WTC11 (cell line): ENCODE measurements at regions not wholly inside any gene's neighbourhood (a gene's known extent, or its start where the extent isn't known, plus 50 kb on each side); places are given as distances from the start of the nearest gene placed in this dataset.

Experiments
- ATAC-seq: fragments of 200-7000 bp; cut with Tn5 transposase; 2 replicates; pipeline ENCODE4 v1.10.0; 2021; ENCODE audit warnings: mild to moderate bottlenecking, moderate library complexity
- CTCF ChIA-PET: fragments of 300-600 bp; sonication (Branson Sonifier 250); formaldehyde crosslinking; loops from one replicate; lab custom pipeline; 2021; ENCODE audit warnings: antibody characterized with exemption; lab: Charles Lee
- POLR2A ChIA-PET: fragments of 350-600 bp; sonication (Branson Sonifier 250); formaldehyde crosslinking; loops from one replicate; lab custom pipeline; 2021; ENCODE audit warnings: antibody characterized with exemption; lab: Charles Lee
- DNase-seq: peaks from one replicate; pipeline ENCODE4 v3.0.0; 2021; ENCODE audit warnings: low spot score
- H3K27ac Mint-ChIP-seq: 2 replicates; pipeline ENCODE4 v1.8.0; 2021; ENCODE audit warnings: mixed read lengths
- H3K27me3 Mint-ChIP-seq: 2 replicates; pipeline ENCODE4 v1.8.0; 2021; ENCODE audit warnings: low read depth, mild to moderate bottlenecking, moderate library complexity, mixed read lengths
- H3K36me3 Mint-ChIP-seq: 2 replicates; pipeline ENCODE4 v1.8.0; 2021; ENCODE audit warnings: mixed read lengths
- H3K4me1 Mint-ChIP-seq: 2 replicates; pipeline ENCODE4 v1.8.0; 2022; ENCODE audit warnings: mixed read lengths
- H3K4me3 Mint-ChIP-seq: 2 replicates; pipeline ENCODE4 v1.8.0; 2021; ENCODE audit warnings: mild to moderate bottlenecking, moderate library complexity, mixed read lengths
- H3K9me3 Mint-ChIP-seq: 2 replicates; pipeline ENCODE4 v1.8.0; 2021; ENCODE audit warnings: mixed read lengths
- AR ChIP-seq: fragments of 250-450 bp; sonication (Bioruptor Pico); IDR thresholded peaks from 2 replicates; pipeline ENCODE4 v1.9.0; 2021; ENCODE audit warnings: mild to moderate bottlenecking
- ATF3 ChIP-seq: sonication (generic); formaldehyde crosslinking; conservative IDR thresholded peaks from 2 replicates; pipeline ENCODE4 v1.8.1; 2022; ENCODE audit warnings: mild to moderate bottlenecking, missing genetic modification reagents
- CBFB ChIP-seq: sonication (generic); formaldehyde crosslinking; IDR thresholded peaks from 2 replicates; pipeline ENCODE4 v1.8.1; 2022; ENCODE audit warnings: mild to moderate bottlenecking, low read depth, missing genetic modification reagents
- CREM ChIP-seq: sonication (generic); formaldehyde crosslinking; IDR thresholded peaks from 2 replicates; pipeline ENCODE4 v1.8.1; 2022; ENCODE audit warnings: mild to moderate bottlenecking, missing genetic modification reagents, moderate library complexity
- ELF4 ChIP-seq: sonication (generic); formaldehyde crosslinking; IDR thresholded peaks from 2 replicates; pipeline ENCODE4 v1.8.1; 2022; ENCODE audit warnings: low read depth, mild to moderate bottlenecking, moderate library complexity, missing genetic modification reagents
- FOXJ3 ChIP-seq: sonication (generic); formaldehyde crosslinking; IDR thresholded peaks from 2 replicates; pipeline ENCODE4 v1.9.0; 2021; ENCODE audit warnings: missing genetic modification reagents, mild to moderate bottlenecking, borderline replicate concordance
- FOXP1 ChIP-seq: sonication (generic); formaldehyde crosslinking; IDR thresholded peaks from 2 replicates; pipeline ENCODE4 v1.8.0; 2022; ENCODE audit warnings: missing genetic modification reagents, mild to moderate bottlenecking, moderate library complexity, borderline replicate concordance
- GABPB1 ChIP-seq: sonication (generic); formaldehyde crosslinking; IDR thresholded peaks from 2 replicates; pipeline ENCODE4 v1.8.1; 2023; ENCODE audit warnings: mild to moderate bottlenecking, missing genetic modification reagents
- GRHL2 ChIP-seq: fragments of 250-450 bp; sonication (Bioruptor Pico); IDR thresholded peaks from 2 replicates; pipeline ENCODE4 v1.8.0; 2022; ENCODE audit warnings: mild to moderate bottlenecking, moderate library complexity; ENCODE audit not compliant: insufficient replicate concordance, severe bottlenecking
- HMGA2 ChIP-seq: fragments of 250-450 bp; sonication (Bioruptor Pico); IDR thresholded peaks from 2 replicates; pipeline ENCODE4 v1.4.0; 2021; ENCODE audit warnings: mild to moderate bottlenecking, moderate library complexity
- JAZF1 ChIP-seq: fragments of 250-450 bp; sonication (Bioruptor Pico); IDR thresholded peaks from 2 replicates; pipeline ENCODE4 v1.9.0; 2021; ENCODE audit warnings: moderate library complexity, mild to moderate bottlenecking, inconsistent platforms
- PREB ChIP-seq: sonication (generic); formaldehyde crosslinking; IDR thresholded peaks from 2 replicates; pipeline ENCODE4 v1.8.1; 2022; ENCODE audit warnings: mild to moderate bottlenecking, missing genetic modification reagents, moderate library complexity, borderline replicate concordance
- RELA ChIP-seq: sonication (generic); formaldehyde crosslinking; IDR thresholded peaks from 2 replicates; pipeline ENCODE4 v1.8.1; 2022; ENCODE audit warnings: missing genetic modification reagents, mild to moderate bottlenecking, borderline replicate concordance
- SOX15 ChIP-seq: fragments of 250-450 bp; sonication (Bioruptor Pico); IDR thresholded peaks from 2 replicates; pipeline ENCODE4 v1.9.0; 2021; ENCODE audit warnings: mild to moderate bottlenecking
- TP53 ChIP-seq: sonication (generic); formaldehyde crosslinking; IDR thresholded peaks from 2 replicates; pipeline ENCODE4 v1.8.1; 2023; ENCODE audit warnings: mild to moderate bottlenecking, missing genetic modification reagents
- USF1 ChIP-seq: sonication (generic); formaldehyde crosslinking; IDR thresholded peaks from 2 replicates; pipeline ENCODE4 v1.8.0; 2022; ENCODE audit warnings: mild to moderate bottlenecking, missing genetic modification reagents
- ZNF219 ChIP-seq: sonication (generic); formaldehyde crosslinking; IDR thresholded peaks from 2 replicates; pipeline ENCODE4 v1.8.0; 2023; ENCODE audit warnings: missing genetic modification reagents, mild to moderate bottlenecking, borderline replicate concordance
- ZNF232 ChIP-seq: sonication (generic); formaldehyde crosslinking; IDR thresholded peaks from 2 replicates; pipeline ENCODE4 v1.8.0; 2022; ENCODE audit warnings: mild to moderate bottlenecking, missing genetic modification reagents
- ZNF317 ChIP-seq: sonication (generic); formaldehyde crosslinking; IDR thresholded peaks from 2 replicates; pipeline ENCODE4 v1.8.1; 2023; ENCODE audit warnings: low read depth, mild to moderate bottlenecking, moderate library complexity, missing genetic modification reagents, borderline replicate concordance
- ZNF416 ChIP-seq: fragments of 250-450 bp; sonication (Bioruptor Pico); IDR thresholded peaks from 2 replicates; pipeline ENCODE4 v1.9.0; 2021; ENCODE audit warnings: mild to moderate bottlenecking, inconsistent platforms
- ZNF423 ChIP-seq: fragments of 250-450 bp; sonication (Bioruptor Pico); IDR thresholded peaks from 2 replicates; pipeline ENCODE4 v2.1.2; 2022; ENCODE audit warnings: mild to moderate bottlenecking, moderate library complexity
- TF ChIP-seq, protein P1 (sequence below): sonication (generic); formaldehyde crosslinking; IDR thresholded peaks from 2 replicates; pipeline ENCODE4 v1.8.0; 2022; ENCODE audit warnings: mild to moderate bottlenecking, missing genetic modification reagents
- TF ChIP-seq, protein P2 (sequence below): fragments of 200-600 bp; IDR thresholded peaks from 2 replicates; pipeline ENCODE4 v1.8.0; 2022; ENCODE audit warnings: antibody characterized with exemption
- TF ChIP-seq, protein P3 (sequence below): fragments of 250-450 bp; sonication (Bioruptor Pico); IDR thresholded peaks from 2 replicates; pipeline ENCODE4 v1.9.0; 2021; ENCODE audit warnings: mild to moderate bottlenecking
- TF ChIP-seq, protein P4 (sequence below): sonication (generic); formaldehyde crosslinking; conservative IDR thresholded peaks from 2 replicates; pipeline ENCODE4 v1.8.1; 2023; ENCODE audit warnings: mild to moderate bottlenecking, low read depth, missing genetic modification reagents, moderate library complexity

- TF ChIP-seq RELA (CRISPR knock-in tag) (no peak), ZNF423 (no peak), CBFB (CRISPR knock-in tag) (no peak), GABPB1 (CRISPR knock-in tag) (no peak), ZNF317 (no peak), ZNF219 (CRISPR knock-in tag) (no peak), TP53 (CRISPR knock-in tag) (no peak)
Observed at GRCh38 chr20:37630993-37631392, 62.8 kb upstream of the CTNNBL1 start (continued).

DNA sequence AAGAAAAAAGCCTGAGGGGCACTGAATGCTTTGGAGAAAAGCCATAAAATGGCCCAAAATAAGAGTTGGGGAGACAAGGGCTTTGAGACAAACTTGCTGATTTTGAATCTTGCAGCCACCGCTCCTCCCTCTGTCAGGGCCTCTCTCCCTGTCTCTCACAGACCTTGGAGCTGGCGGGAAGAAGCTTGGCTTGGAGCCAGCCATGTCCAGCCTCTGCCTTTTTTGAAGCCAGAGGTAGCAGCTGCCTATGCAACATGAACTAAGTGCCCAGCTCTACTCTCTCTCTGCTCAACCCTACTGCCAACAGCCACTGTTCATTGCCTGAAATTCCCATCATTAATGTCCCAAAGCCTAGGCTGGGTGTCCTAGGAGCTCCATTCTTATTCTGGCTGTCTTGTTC lies 63.7 kb upstream of the CTNNBL1 start:
- ATAC-seq, result no peak
- POLR2A ChIA-PET, result no interaction called here
- no peak overlapping the region for H3K4me3 Mint-ChIP-seq
- H3K27ac Mint-ChIP-seq, result no peak overlapping the region
- H3K4me1 Mint-ChIP-seq, result no peaks in the 10 kb centered on the region
- peaks cover 33% of the 10 kb centered on the region for H3K27me3 Mint-ChIP-seq
- H3K36me3 Mint-ChIP-seq, result no peaks in the 10 kb centered on the region
- CTCF ChIA-PET, result interaction anchor here (0.8 to 1.2 kb wide), 2 partner anchors 66 to 443 kb away, joined by 3 read pairs; no protein-coding TSS in a partner anchor
- no peaks in the 10 kb centered on the region for H3K9me3 Mint-ChIP-seq
- DNase-seq, result no peak
- TF ChIP-seq ATF3 (no peak), HMGA2 (CRISPR knock-in tag) (no peak), ELF4 (CRISPR knock-in tag) (no peak), USF1 (no peak), AR (CRISPR knock-in tag) (no peak), ZNF232 (CRISPR knock-in tag) (no peak), SOX15 (CRISPR knock-in tag) (no peak)
- TF ChIP-seq, protein P1, sequence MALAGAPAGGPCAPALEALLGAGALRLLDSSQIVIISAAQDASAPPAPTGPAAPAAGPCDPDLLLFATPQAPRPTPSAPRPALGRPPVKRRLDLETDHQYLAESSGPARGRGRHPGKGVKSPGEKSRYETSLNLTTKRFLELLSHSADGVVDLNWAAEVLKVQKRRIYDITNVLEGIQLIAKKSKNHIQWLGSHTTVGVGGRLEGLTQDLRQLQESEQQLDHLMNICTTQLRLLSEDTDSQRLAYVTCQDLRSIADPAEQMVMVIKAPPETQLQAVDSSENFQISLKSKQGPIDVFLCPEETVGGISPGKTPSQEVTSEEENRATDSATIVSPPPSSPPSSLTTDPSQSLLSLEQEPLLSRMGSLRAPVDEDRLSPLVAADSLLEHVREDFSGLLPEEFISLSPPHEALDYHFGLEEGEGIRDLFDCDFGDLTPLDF, result no peak
- TF ChIP-seq, protein P2, sequence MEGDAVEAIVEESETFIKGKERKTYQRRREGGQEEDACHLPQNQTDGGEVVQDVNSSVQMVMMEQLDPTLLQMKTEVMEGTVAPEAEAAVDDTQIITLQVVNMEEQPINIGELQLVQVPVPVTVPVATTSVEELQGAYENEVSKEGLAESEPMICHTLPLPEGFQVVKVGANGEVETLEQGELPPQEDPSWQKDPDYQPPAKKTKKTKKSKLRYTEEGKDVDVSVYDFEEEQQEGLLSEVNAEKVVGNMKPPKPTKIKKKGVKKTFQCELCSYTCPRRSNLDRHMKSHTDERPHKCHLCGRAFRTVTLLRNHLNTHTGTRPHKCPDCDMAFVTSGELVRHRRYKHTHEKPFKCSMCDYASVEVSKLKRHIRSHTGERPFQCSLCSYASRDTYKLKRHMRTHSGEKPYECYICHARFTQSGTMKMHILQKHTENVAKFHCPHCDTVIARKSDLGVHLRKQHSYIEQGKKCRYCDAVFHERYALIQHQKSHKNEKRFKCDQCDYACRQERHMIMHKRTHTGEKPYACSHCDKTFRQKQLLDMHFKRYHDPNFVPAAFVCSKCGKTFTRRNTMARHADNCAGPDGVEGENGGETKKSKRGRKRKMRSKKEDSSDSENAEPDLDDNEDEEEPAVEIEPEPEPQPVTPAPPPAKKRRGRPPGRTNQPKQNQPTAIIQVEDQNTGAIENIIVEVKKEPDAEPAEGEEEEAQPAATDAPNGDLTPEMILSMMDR, result no peak

- CTCF ChIA-PET, result interaction anchor here (1.0 kb wide), 1 partner anchor 64 kb away, joined by 4 read pairs; no protein-coding TSS in a partner anchor
- DNase-seq, result no peak
- TF ChIP-seq JAZF1 (no peak), ZNF219 (CRISPR knock-in tag) (no peak), FOXP1 (CRISPR knock-in tag) (no peak), GRHL2 (CRISPR knock-in tag) (no peak), FOXJ3 (CRISPR knock-in tag) (no peak), CREM (CRISPR knock-in tag) (no peak), ZNF416 (CRISPR knock-in tag) (no peak), PREB (CRISPR knock-in tag) (no peak)
- TF ChIP-seq, protein P3, sequence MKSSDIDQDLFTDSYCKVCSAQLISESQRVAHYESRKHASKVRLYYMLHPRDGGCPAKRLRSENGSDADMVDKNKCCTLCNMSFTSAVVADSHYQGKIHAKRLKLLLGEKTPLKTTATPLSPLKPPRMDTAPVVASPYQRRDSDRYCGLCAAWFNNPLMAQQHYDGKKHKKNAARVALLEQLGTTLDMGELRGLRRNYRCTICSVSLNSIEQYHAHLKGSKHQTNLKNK (CRISPR knock-in tag), result no peak
- TF ChIP-seq, protein P4, sequence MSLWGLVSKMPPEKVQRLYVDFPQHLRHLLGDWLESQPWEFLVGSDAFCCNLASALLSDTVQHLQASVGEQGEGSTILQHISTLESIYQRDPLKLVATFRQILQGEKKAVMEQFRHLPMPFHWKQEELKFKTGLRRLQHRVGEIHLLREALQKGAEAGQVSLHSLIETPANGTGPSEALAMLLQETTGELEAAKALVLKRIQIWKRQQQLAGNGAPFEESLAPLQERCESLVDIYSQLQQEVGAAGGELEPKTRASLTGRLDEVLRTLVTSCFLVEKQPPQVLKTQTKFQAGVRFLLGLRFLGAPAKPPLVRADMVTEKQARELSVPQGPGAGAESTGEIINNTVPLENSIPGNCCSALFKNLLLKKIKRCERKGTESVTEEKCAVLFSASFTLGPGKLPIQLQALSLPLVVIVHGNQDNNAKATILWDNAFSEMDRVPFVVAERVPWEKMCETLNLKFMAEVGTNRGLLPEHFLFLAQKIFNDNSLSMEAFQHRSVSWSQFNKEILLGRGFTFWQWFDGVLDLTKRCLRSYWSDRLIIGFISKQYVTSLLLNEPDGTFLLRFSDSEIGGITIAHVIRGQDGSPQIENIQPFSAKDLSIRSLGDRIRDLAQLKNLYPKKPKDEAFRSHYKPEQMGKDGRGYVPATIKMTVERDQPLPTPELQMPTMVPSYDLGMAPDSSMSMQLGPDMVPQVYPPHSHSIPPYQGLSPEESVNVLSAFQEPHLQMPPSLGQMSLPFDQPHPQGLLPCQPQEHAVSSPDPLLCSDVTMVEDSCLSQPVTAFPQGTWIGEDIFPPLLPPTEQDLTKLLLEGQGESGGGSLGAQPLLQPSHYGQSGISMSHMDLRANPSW (CRISPR knock-in tag), result no peak
Observed at GRCh38 chr20:37627767-37628130, 66.1 kb upstream of the CTNNBL1 start.

More at GRCh38 chr20:37627767-37628130, 66.1 kb upstream of the CTNNBL1 start:
- no peaks in the 10 kb centered on the region for H3K36me3 Mint-ChIP-seq
- no peaks in the 10 kb centered on the region for H3K9me3 Mint-ChIP-seq
- POLR2A ChIA-PET, result no interaction called here
- ATAC-seq, result no peak
- H3K27ac Mint-ChIP-seq, result no peak overlapping the region
- no peak overlapping the region for H3K4me3 Mint-ChIP-seq
- peaks cover 3% of the 10 kb centered on the region for H3K4me1 Mint-ChIP-seq
- H3K27me3 Mint-ChIP-seq, result peaks cover 24% of the 10 kb centered on the region
